PC-3 (cell line): ENCODE measurements at regions not wholly inside any gene's neighbourhood (a gene's known extent, or its start where the extent isn't known, plus 50 kb on each side); places are given as distances from the start of the nearest gene placed in this dataset.

Experiments
- CTCF ChIP-seq: fragments of 300-600 bp; sonication (generic); conservative IDR thresholded peaks from 2 replicates; pipeline ENCODE4 v1.5.1; 2017; ENCODE audit warnings: antibody characterized with exemption, low read depth, mild to moderate bottlenecking, low read length
- EZH2phosphoT487 ChIP-seq: fragments of 300-600 bp; sonication (generic); IDR thresholded peaks from 2 replicates; pipeline ENCODE4 v1.6.1; 2018; ENCODE audit warnings: mild to moderate bottlenecking, antibody characterized with exemption, low read length, borderline replicate concordance

DNA sequence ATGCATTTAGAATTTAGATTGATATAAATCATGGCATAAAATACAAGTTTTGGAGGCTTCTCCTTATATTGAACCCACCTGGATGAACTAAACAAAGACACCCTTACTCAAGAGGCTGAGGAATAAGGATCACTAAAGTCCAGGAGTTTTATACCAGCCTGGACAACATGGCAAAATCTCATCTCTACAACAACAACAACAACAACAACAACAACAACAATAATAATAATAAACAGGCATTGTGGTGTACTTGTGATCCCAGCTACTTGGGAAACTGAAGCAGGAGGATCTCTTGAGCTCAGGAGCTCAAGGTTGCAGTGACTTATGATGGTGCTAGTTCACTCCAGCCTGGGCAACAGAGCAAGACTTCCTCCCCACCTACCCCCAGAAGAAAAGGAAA lies 558.0 kb downstream of the TOX3 start:
- TF ChIP-seq CTCF, result no peak
- no peak for TF ChIP-seq EZH2phosphoT487
